Coronary artery (tissue), 2 donors: ENCODE measurements at regions not wholly inside any gene's neighbourhood (a gene's known extent, or its start where the extent isn't known, plus 50 kb on each side); places are given as distances from the start of the nearest gene placed in this dataset.

Experiments used
- DNase-seq: peaks from one replicate; pipeline ENCODE4 v3.0.0-alpha.2; 2017; ENCODE audit warnings: low spot score
- H3K27ac ChIP-seq, 2 donors: fragments of 200-600 bp; sonication (generic); one replicate each; pipeline ENCODE4 v1.5.1; 2016 to 2019
- H3K4me3 ChIP-seq: fragments of 200-600 bp; sonication (generic); 2 replicates; pipeline ENCODE4 v1.5.1; 2016; ENCODE audit warnings: mild to moderate bottlenecking, moderate library complexity
- CTCF ChIP-seq: fragments of 200-600 bp; sonication (generic); IDR thresholded peaks from one replicate; pipeline ENCODE4 v1.5.1; 2019; ENCODE audit warnings: antibody characterized with exemption

DNA sequence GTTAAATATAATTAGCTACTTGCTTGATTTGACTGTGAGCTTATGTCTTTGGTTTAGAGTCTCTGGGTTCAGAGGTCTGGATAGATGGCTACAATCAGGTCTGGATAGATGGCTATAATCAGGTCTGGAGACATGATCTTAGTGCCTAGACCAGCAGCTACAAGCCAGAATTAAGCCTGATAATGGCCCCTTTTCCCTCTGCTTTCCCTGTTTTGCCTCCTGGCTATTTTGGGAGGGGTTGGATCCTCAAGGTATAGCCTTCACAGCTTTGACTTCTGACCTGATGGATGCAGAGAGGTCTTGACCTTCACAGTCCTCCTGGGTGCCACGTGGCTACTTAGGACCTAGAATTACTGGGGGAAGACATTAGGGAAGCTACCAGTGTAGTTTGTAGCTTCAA is 877.7 kb downstream of the GALC start:
- H3K4me3 ChIP-seq, result no peak overlapping the region
- no peak overlapping the region for H3K27ac ChIP-seq
- TF ChIP-seq CTCF, result no peak
- DNase-seq, result no peak

- Histone ChIP-seq H3K4me3 (no peak overlapping the region), H3K27ac (no peak overlapping the region)
- DNase-seq, result no peak
- TF ChIP-seq CTCF, result no peak
These were observed 879.7 kb downstream of the GALC start for GRCh38 chr14:87113286-87113685.

- DNase-seq, result no peak
- TF ChIP-seq CTCF, result no peak
- Histone ChIP-seq H3K27ac (no peak overlapping the region), H3K4me3 (no peak overlapping the region)
These were observed 881.2 kb downstream of the GALC start for GRCh38 chr14:87111741-87112140.

DNA sequence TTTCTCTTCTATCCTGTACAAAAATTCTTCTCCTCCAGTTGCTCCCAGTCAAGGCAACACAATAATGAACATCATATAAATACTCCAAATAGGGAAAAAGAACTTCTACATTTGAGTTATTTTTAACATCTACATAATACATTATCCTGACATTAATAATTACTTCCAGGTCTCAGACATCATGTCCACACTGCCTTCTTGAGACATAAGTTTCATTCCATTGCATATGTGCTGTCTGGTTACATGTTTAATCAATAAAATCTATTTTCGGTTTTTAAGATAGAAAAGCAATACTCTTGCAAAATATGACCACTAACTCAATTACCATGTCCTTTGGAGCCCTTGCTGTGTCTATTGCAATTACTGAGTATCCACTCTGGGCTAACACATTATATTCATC is 881.9 kb downstream of the GALC start:
- H3K4me3 ChIP-seq, result no peak overlapping the region
- H3K27ac ChIP-seq, result no peak overlapping the region
- no peak for TF ChIP-seq CTCF
- DNase-seq, result no peak

- H3K4me3 ChIP-seq, result no peak overlapping the region
- no peak for DNase-seq
- no peak overlapping the region for H3K27ac ChIP-seq
- TF ChIP-seq CTCF, result no peak
These were observed 883.7 kb downstream of the GALC start for GRCh38 chr14:87109271-87109670.

DNA sequence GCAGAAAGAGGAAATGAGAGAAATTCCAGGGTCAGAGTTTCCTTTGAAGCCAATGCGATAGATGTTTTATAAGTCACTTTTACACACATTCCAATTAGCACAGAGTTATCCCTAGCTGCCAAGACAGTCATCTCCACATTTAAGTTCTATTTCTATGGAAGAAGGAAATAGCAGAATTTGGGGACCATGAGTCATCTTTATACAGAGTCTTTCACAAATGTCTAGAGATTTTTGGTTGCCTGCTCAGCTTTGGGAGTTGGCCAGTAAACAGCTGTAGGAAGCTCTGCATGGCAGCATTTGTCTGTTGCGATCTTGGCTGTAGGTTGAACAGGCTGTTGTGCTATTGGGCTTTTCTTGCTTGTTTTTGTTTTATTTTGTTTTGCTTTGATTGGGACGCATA is 884.3 kb downstream of the GALC start:
- TF ChIP-seq CTCF, result no peak
- Histone ChIP-seq H3K4me3 (no peak overlapping the region), H3K27ac (no peak overlapping the region)
- no peak for DNase-seq

- DNase-seq, result no peak
- no peak overlapping the region for H3K27ac ChIP-seq
- H3K4me3 ChIP-seq, result no peak overlapping the region
- no peak for TF ChIP-seq CTCF
These were observed 890.1 kb downstream of the GALC start for GRCh38 chr14:87102811-87103378.
